ENCODE measurements at regions not wholly inside any gene's neighbourhood (a gene's known extent, or its start where the extent isn't known, plus 50 kb on each side); places are given as distances from the start of the nearest gene placed in this dataset.

GRCh38 chr11:72512956-72513355, 78.6 kb upstream of the CLPB start:
- TF ChIP-seq USF1 (CRISPR knock-in tag; IDR thresholded peaks at IDR 0.05) = no peak
- TF ChIP-seq ZBTB43 (CRISPR knock-in tag; IDR thresholded peaks at IDR 0.05) = no peak
- TF ChIP-seq CREB1 (CRISPR knock-in tag; IDR thresholded peaks at IDR 0.05) = no peak
- TF ChIP-seq CTCF (IDR thresholded peaks at IDR 0.05) = no peak
- TF ChIP-seq USF2 (CRISPR knock-in tag; IDR thresholded peaks at IDR 0.05) = no peak
- no peak for TF ChIP-seq SP1 (CRISPR knock-in tag; conservative IDR thresholded peaks at IDR 0.05)
- TF ChIP-seq ZNF423 (CRISPR knock-in tag; IDR thresholded peaks at IDR 0.05) = no peak
- TF ChIP-seq JAZF1 (CRISPR knock-in tag; IDR thresholded peaks at IDR 0.05) = no peak
- TF ChIP-seq TP53 (CRISPR knock-in tag; IDR thresholded peaks at IDR 0.05) = no peak
- TF ChIP-seq MYBL2 (CRISPR knock-in tag; IDR thresholded peaks at IDR 0.05) = no peak

Data from WTC11 (cell line).